Lower leg skin (tissue), 3 donors: ENCODE measurements at regions not wholly inside any gene's neighbourhood (a gene's known extent, or its start where the extent isn't known, plus 50 kb on each side); places are given as distances from the start of the nearest gene placed in this dataset.

Source experiments
- CTCF ChIP-seq, 3 donors: fragments of 450-650 bp; IDR thresholded peaks; one replicate each; pipeline ENCODE4 v1.5.1; 2016; ENCODE audit warnings: antibody characterized with exemption in 3 of 3, mild to moderate bottlenecking in 3 of 3, moderate library complexity in 2 of 3
- POLR2A ChIP-seq, 2 donors: fragments of 450-650 bp; IDR thresholded peaks; one replicate each; pipeline ENCODE4 v1.6.1; 2016 to 2017; ENCODE audit warnings: antibody characterized with exemption in 2 of 2, mild to moderate bottlenecking in 1 of 2, moderate library complexity in 1 of 2

- TF ChIP-seq CTCF (IDR thresholded peaks at IDR 0.05) (no peak), POLR2A (IDR thresholded peaks at IDR 0.05) (no peak)
Measured at GRCh38 chr16:6057821-6058220, 960.2 kb upstream of the EEF2KMT start.
